COLO668 (cell line): ENCODE measurements at regions not wholly inside any gene's neighbourhood (a gene's known extent, or its start where the extent isn't known, plus 50 kb on each side); places are given as distances from the start of the nearest gene placed in this dataset.

Source experiments
- DNase-seq: peaks from one replicate; lab custom pipeline; 2025; ENCODE audit not compliant: unreplicated experiment; lab: John Stamatoyannopoulos, UW

DNA sequence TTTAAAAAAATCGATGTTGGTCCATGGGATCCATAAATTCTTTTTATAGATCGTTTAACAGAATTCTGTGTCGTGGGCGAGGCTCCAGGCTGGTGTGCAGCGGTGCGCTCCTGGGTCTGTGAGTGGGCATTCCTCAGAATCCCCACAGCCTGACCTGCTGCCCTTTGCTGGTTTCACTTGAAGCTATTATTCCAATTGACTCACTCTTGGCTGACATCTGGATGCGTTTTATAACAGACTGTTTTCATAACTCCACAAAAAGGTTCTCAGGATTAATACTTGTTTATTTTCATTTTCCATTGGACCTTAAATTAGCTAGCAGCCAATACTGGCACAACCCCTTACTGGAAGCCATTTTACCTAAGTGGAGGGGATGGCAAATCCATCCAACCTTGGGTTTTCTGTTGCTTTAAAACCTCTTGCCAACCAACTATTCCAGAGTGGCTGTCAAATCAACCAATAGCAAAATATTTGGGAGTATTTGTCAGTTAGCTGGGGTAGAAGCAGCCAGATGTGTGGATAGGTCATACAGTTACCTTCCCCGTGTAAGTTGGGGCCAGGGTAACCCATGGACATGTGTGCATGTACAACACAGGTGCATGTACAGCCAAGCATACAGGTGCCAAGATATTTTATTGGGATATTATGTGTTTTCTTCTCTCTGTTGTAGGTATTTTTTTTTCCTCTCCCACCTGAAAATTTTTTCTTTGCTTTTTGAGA, 160.7 kb upstream of the ZNF32 start:
- no peak for DNase-seq

DNA sequence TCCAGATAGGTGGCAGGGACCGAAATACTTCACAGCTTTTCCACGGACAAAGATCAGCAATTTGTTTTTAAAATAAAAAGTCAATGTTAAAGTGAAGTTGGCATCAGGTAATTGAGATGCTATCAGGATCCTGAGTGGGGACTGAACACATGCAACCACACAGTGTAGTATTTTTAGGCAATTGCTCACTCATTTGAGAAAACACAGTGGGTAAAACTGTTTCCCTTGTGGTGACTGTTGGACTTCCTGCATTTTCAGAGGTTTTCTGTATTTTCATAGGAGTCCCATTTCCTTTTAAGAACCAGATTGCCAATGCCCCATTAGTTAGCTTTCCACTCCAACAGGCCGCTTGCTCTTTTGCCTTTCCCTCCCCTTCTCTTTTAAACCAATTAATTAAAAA, 159.5 kb upstream of the ZNF32 start:
- DNase-seq = no peak

DNA sequence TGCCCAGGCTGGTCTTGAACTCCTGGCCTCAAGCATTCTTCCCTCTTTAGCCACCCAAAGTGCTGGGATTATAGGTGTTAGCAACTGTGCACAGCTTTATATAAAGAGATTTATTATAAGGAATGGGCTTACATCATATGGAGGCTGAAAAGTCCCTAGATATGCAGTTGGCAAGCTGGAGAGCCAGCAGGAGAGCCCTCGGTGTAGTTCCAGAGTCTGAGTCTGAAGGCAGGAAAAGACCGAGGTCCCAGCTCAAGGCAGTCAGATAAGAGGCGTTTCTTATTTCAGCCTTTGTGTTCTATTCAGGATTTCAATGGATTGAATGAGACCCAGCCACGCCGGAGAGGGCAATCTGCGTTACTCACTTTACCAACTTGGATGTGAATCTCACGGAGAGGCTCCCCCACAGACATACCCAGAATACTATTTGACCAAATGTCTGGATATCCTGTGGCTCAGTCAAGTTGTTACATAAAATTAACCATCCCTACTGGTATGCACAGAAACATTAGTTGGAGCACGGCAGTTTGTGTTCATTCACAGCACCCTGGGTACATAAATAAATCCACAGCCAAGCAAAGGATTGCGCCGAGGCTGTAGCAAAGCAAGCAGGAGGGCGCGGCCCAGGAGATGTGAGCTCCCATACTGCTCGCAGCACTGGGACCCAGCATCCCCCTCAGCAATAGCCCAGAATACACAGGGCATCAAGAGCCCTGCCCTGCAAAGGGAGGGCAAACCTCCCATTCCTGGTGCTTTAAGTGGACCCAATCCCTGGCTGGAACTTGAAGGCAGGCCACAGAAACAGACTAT, 158.4 kb upstream of the ZNF32 start:
- DNase-seq = no peak

DNA sequence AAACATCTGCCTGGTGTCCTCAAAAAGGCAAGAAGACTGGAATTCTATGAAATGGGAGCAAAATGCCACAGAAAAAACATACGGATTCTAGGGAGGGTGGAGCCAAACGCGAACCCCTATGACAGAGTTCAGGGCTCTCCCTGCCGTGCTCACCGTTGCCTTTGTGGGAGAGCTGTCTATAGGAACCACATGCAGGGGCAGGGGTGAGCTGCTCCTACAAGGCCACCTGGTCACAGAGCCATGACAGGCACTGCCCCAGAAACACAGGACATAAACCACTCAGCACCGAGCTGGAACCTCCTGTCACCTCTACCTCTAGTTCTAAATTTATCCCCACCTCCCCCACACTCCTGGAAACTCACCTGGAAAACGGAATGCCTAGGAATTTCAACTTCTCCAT, 155.1 kb upstream of the ZNF32 start:
- DNase-seq = no peak

DNA sequence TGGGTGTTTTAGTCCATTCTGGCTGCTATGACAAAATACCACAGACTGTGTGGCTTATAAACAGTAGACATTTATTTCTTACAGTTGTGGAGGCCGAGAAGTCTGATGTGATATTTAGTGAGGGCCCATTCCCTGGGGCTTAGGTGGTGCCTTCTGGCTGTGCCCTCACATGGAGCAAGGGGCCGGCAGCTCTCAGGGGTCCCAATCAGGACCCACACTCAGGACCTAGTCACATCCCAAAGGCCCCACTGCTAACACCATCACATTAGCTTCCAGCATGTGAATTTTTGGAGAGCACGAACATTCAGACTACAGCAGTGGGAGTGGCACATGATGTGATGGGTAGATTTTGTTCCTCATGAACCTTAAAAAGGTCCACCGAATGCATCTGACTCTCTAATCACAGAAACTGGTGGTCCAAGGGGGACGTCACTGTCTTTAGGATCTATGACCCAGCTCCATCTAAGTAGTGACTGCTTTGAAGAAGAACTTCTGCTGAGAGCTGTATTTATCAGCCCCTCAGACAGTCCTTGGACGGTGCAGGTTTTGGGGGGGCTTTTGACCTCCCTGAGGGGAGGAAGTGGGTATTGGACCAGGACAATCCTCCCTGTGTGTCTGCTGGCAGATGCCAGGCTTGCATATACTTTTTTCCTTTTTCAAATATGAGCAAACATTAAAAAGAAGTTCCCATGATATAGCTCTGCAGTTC, 154.5 kb upstream of the ZNF32 start:
- no peak for DNase-seq

DNA sequence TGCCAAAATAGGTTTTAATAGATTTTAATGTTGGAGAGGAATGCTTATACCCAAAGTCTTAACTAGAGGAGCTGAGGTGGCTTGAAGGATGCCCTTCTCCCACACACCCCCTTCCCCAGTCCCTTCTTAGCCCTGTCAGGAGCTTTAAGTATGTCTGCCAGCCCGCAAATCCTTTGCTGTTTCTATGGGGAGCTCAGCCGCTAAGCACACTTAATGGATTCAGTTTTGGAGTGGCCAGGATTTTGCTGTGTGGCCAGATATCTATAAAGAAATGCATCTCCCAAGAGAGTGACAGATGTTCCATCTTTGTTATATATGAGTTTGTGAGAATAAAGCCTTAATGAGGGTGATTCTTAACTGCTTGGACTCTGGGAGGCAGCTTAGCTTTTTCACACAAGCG, 152.9 kb upstream of the ZNF32 start:
- no peak for DNase-seq

DNA sequence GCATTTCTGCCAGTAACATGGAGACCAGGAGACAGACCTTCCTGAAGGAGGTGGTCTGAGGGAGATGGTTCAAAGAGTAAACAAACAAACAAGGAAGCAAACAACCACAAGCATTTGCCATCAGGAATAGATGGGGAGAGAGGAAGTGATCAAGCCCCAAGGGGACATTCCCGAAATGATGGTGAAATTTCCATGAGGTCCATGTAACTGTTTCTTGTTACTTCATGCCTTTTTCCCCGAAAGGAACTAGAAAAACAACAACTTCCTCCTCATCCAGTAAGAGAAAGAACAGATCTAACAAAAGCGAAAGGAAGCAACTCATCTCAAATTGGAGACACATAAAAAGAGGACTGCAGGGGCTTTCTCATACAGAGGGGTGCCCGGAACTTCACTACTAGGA, 152.5 kb upstream of the ZNF32 start:
- DNase-seq = no peak

DNA sequence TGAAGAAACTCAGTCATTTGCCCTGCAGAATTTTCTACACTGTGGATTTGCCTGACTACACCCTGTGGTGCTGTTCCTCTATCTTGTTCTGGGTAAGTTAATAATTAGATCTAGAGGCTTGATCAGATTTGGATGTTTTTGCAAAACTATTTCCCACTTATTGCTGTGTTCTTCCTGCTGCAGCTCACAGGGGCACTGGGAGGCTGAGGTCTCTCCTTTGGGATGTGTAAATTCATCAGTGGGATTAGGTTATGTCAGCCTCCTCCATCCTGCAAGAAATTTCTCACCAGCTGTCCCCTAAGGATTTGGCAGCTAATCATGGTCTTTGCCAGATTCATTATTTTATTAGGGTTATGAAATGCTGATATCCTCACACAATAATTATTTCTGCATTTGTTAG, 148.1 kb upstream of the ZNF32 start:
- no peak for DNase-seq

DNA sequence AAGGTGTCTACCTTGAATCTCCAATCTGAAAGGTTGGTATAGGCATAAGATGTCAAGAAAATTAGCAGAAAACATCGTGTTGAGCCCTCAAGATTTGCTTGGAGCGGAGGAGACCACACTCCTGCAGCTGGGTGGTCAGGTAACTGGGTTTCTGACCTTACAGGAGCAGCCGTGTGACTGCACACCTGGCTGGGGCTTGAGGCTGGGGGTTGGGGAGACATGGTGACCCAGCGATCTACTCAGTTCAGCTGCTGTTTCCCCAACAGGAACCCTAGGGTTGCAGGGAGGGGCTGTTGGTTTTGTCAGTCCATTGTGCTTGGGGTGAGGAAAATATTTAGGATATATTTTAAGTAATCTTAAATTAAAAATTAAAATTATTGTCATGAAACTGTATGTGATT, 147.0 kb upstream of the ZNF32 start:
- no peak for DNase-seq

DNA sequence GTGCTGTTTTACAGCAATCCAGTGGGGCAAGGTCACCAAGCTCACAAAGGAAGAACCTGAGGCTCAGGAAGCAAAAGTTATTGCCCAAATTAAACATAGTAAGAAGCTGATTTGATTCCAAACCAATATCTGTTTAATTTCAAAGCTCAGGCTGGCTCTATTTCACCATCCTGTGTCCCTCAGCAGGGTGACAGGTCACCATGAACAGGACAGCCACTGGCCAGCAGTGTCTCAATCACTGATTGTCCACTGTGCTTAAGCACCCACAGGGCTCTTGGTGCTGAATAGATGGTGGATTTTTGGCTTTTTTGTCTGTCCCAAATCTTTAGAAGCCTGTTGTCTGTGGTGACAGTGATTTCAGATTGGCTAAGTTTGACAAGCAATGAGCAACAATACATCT, 146.4 kb upstream of the ZNF32 start:
- DNase-seq = no peak

DNA sequence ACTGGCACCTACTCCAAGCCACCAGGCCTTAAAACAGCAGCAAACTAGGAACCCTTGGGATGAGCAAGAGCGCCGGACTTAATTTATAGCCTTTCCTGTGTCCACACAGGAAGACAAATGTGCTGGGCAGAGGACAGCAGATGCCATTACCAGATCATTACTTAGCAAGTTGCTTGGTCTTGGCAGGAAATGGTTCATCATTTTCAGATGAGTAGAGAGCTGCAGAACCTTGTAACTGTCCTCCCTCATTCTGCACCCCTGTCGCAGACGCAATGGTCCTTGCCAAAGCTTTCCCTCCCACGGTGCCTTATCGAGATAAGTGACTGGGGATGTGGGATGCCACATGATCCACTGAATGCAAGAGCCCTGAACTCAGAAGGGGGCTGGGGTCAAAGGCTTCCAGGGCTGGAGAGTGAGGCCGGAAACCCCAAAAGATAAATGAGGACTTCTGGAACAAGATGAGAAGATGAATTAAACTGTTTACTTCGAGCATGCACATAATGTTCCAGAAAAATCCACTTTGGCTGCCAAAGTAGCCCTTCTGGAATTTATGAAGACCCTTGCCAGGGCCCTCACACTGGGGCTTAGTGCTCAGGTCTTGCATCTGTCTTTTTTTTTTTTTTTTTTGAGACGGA, 145.6 kb upstream of the ZNF32 start:
- DNase-seq = no peak

DNA sequence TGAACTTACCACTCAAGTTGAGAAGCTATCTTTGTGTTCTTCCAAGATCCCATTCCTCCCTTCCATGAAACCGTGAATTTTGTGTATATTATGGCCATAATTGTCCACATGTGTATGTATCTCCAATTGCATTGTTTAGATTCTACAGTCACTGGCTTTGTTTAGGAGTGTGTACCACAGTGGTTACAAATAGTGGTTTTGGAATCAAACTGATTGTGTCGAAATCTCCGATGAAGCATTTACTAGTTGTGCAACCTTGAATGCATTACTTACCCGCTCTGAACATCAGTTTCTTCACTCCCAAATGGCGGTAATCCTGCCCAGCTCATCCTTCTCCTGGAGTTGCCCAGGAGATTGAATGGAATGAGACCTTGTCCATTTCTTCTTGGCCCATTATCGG, 145.0 kb upstream of the ZNF32 start:
- no peak for DNase-seq

DNA sequence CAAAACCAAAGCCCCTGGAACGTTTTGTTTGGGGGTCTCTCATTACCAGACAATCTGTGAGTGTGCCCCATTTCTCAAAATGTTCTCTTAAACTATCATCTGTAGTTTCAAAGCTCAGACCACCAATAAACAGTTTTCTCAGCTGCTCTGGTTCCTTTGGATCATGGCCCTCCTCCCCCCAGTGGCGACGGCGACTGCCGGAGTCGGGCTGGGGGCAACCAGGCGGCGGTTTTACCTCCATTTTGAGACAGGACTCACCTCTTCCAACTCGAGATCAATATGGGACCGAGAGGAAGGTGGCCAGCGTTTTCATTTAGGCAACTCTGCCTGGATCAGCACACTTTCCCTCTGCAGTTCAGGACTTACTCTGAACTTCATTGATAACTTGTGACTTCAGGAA, 141.5 kb upstream of the ZNF32 start:
- DNase-seq = no peak

DNA sequence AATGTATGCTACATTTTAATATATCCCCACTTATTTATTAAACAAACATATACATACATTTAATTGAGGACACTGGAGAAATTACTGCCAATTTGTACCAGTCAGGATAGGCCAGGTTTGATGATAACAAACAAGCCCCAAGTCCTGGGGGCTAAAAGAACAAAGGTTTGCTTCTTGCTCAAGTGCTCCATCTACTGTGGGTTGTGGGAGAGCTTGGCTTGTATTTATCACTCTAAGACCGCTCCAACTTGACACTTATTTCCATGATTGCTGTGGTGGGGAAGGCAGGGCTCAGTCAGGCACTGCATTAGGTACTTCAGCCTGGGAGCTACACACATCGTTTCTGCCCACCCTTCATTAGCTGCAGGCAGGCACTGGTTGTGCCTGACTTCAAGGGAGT, 136.6 kb upstream of the ZNF32 start:
- DNase-seq = no peak

DNA sequence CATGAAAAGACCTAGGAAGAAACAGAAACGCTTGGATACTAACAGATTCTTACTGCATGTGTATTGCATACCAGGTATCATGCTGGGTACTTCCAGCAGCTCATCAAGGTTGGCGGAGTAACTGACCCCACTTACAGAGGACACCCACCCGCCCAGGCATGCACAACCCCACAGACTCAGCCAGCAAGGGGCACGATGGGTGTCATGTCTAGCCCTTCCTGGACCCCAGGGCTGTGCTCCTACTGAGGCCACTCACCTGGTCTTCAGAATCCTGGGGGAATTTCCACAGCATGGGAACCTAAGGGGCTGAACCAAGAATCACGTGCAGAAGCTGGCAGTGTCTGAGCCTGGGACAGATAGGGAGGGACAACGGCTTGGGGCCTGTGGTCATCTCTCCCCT, 134.1 kb upstream of the ZNF32 start:
- DNase-seq = no peak

DNA sequence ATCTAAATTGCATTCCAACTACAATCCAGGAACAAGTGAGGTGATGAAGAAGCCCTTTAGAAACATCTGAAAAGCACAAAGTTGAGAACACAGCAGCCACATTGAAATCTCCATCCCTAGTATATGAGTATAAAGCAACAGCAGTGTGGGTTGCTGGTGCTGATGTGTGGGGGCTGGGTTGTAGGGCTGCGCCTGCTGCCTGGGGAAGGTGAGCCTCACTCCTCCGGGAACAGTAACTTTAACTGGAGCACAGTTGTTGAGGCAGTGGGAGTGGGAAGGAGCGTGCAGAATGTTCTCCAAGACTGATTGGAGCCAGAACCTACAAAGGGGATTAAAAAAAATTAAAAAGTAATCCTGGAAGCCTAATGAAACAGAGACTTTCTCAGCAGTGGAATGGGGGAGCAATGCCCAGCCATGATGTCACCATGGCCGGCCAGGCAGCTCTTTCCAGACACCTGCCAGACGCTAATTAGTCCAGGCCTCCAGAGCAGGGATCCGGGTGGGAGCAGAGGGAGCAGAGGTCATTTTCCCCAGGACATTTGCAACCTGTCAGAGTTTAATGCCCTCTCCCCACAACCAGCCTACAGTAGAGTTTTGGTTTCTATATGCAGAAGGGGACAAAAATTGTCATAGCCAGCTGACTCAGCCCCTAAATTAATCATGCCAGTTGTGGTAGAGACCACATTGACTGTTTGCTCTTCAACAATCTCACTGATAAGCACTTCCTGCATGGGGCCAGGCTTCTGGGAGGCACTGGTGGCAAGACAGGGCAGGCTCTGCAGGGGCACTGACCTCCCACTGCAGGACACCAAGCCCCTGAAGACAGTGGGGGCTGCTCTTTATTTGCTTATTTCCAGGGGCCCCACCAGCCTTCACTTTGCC, 133.0 kb upstream of the ZNF32 start:
- DNase-seq = no peak

DNA sequence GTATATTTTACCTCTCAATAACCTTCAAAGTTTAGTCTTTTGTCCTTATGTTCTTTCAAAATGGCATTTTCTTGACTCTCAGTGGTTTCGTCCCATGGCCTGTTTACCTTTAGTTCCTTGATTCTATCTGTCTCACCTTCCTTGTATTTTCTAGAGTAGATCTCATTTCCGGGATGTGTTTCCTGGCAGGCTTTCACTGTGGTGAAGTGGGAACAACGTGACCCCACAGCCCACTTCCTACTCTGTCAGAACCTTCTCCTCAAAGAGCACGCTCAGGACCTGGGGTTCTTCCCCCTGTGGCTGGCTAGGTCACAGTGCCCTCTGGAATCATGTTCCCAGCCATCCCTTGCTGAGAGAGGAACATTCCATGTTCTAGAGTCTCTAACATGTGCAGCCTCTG, 129.9 kb upstream of the ZNF32 start:
- DNase-seq = no peak

DNA sequence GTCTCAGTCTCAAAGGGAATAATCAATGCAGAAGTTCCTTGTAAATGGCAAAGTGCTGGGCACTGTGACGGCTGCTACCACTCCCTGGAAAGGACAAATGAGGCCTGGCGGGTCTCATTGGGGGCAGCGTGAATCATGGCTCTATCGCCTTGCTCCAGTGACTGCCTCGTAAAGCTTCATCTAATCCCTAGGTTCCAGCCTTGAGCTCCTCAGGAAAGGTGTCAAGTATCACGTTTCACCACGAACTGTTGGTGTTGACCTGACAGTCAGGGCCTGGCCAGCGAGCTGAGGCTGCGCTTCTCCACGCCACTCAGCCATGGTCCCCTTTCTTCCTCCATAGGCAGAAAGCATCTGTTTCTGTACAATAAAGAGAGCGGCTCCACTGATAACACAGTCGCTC, 126.7 kb upstream of the ZNF32 start:
- DNase-seq = no peak

DNA sequence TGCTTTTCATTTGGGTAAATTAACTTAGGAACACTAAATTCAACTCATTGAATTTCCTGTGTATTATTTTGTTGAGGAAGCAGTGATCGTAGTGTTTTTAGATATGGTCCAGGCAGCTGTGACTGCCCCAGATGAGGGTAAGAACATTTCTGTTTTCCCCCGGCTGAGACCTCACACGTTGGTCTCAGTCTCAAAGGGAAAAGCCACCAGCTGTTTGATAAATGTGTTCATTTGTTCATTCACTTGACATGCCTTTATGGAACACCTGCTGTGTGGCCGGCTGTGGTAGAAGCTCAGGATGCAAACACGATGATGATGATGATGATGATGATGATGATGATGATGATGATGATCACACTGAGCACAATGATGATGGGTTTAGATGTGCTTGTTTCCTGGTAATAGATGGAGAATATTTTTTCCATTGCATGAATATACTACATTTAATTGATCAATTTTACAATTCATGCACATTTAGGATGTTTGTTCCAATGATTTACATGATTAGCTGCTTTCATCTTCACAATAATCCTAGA, 125.6 kb upstream of the ZNF32 start:
- no peak for DNase-seq

DNA sequence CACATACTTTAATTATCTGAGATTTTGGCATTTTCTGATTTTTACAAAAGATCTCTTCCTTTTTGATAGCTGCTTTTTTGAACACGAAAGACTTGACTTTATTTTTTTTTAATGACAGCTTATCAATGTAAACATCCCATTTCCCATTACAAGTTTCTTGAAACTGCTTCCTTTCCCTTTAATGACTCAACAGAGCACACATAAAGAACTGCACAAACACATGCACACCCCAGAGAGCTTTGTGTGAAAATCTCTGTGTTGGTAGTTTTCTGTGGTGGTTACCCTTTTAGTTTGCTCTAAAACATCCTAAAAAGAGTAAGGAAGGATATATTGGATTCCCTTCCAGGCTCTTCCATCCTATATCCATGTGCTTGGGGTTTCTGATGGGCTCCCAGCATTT, 125.1 kb upstream of the ZNF32 start:
- no peak for DNase-seq
